ENCODE measurements at regions not wholly inside any gene's neighbourhood (a gene's known extent, or its start where the extent isn't known, plus 50 kb on each side); places are given as distances from the start of the nearest gene placed in this dataset.

DNA sequence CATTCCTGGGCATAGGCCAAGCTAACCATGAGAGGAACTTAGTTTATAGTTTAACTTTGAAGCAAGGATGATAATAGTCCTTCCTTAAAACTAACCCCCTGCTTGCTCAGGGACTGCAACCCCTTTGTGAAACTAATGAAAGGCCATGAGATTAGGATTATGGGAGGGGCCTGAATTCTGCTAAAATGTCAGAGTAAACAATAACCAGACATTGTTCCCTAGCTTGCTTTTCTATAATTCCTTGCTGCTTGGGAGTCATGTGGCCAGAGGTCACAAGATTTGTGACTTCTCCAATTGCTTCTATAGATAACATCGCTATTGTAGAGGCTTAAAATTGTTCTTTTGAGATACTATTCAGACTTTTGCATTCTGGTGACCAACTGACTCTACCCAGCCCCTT is 634.0 kb downstream of the TBC1D4 start:
- TF ChIP-seq CTCF (IDR thresholded peaks at IDR 0.05), result no peak
- TF ChIP-seq POLR2AphosphoS5 (IDR thresholded peaks at IDR 0.05), result no peak

Measured in breast epithelium (tissue), 3 donors.